ENCODE measurements at regions not wholly inside any gene's neighbourhood (a gene's known extent, or its start where the extent isn't known, plus 50 kb on each side); places are given as distances from the start of the nearest gene placed in this dataset.
"Not testable (repeated sequence)": the region's sequence is repeated elsewhere in the genome, so short reads cannot be mapped to it uniquely, and the experiment has no call there.

DNA sequence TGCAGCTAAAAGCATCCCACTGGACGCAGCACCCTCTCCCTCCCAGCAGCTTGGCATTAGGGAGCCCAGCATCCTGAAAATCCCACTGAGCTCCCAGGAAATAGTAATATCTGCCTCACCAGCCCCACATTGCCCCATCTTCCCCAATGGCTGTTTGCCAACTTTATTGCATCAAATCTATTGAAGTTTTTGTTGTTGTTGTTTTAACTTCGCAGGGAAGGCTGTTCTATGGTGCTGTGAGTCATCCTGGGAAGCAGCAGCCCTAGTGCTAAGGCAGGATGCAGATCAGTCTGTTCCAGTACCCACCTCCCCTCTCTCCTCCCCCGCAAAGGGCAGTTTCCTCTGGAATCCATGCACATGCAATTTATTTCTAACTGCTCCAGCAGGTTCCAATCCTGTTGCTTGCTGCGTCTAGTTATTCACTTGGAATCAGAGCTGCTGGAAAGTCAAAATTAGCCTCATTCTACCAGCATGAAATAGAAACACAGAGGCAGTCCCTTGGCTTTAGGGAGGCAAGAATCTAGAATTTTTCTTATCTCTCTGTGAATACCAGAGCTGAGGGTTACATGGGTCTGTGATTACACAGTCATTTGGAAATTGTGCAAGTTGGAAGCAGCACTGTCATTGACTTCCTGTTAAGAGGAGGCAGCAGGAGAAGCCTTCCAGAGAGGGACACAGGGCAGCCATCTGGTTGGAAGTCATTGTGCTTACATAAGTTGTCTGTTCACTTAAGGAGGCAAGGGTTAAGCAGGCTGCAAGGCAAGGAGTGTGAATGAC, 115.9 kb upstream of the CACUL1 start:
- DNase-seq (ENCODE audit: low read depth) = no peak

- no peak for DNase-seq (ENCODE audit: low read depth)
Observed at GRCh38 chr10:118871244-118871865, 116.6 kb upstream of the CACUL1 start.

DNA sequence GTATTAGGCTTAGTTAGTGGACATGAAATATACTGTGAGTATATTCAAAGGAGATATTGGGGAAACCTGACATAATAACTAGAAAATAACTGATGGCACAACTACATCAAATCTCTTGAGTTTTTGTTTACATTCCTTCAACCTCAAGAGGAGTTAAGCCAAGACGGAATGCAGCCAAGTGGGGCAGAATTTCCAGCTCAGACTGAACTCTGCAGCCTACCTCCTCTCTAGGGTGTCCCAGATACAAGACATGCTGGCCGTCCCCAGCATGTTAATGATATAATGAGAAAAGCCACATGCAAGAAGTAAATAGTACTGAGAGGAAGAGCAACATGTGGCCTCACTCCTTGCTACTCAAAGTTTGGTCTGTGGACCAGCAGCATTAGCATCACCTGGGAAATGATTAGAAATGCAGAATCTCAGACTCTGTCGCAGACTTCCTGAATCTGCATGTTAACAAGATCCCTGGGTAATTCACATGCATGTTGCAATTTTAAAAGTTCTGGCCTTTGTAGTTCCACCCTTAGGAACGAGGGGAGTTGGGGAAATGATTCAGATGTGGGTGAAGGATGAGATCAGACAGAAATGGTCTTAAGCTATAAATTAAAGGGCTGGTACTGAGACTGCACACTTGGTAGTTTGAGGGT, 118.4 kb upstream of the CACUL1 start:
- no peak for DNase-seq (ENCODE audit: low read depth)

DNA sequence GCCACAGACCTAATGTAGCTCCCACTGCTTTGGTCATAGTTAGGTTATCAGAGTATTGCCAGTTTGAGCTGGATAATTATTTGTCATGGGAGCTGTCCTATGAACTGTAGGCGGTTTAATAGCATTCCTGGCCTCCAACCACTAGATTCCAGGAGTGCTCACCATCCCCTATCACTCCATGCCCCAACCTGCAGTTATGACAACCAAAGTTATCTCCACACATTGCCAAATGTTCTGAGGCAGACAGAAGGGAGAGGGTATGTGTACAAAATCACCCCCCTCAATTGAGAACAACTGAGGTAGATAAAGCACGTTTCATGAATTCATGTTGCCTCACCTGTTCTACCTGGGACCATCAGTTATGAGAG, 119.0 kb upstream of the CACUL1 start:
- no peak for DNase-seq (ENCODE audit: low read depth)

DNA sequence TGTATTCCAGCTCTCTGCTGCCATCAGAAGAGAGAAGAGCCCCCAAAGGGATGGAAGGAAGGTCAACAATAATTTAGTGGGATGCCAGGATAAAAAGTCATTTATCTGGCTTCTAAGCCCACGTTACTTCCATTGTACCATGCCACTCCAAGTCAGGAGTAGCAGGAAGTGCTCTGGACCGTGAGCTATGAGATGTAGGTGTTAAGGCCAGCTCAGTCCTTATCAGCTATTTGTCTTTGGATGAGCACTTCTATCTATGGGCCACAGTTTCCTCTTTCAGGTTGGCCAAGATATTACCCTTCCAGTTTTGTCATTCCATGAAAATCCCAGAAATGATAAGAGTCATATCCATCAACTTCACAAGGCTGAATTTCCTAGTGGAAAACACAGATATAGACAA, 119.4 kb upstream of the CACUL1 start:
- no peak for DNase-seq (ENCODE audit: low read depth)

DNA sequence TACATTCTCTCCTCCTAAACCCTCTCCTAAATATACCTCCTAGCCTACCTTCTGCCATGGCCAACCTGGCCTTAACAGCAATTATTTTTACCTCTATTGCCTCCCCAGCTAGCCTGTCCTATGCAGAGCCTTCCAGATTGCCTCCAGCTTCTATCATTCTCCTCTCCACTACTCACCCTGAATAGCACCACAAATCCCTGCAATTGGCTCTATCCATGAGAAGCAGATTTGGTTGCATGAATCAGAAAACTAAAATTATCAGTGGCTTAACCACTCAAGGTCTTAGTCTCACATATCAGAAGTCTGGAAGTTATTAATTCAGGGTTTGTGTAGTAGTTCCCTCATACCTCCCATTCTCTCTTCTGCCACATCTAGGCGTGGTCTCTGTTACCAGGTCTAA, 120.3 kb upstream of the CACUL1 start:
- no peak for DNase-seq (ENCODE audit: low read depth)

DNA sequence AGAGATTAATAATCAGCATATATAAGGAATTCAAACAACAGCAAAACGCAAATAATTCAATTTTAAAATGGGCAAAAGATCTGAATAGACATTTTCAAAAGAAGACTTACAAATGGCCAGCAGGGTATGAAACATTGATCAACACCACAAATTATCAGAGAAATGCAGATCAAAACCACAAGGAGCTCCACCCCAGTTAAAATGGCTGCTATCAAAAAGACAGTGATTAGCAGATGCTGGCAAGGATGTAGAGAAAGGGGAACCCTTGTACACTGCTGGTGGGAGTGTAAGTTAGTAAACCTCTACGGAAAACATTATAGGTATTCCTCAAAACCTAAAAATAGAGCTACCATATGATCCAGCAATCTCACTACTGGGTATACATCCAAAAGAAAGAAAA, 128.0 kb upstream of the CACUL1 start:
- no peak for DNase-seq (ENCODE audit: low read depth)

DNA sequence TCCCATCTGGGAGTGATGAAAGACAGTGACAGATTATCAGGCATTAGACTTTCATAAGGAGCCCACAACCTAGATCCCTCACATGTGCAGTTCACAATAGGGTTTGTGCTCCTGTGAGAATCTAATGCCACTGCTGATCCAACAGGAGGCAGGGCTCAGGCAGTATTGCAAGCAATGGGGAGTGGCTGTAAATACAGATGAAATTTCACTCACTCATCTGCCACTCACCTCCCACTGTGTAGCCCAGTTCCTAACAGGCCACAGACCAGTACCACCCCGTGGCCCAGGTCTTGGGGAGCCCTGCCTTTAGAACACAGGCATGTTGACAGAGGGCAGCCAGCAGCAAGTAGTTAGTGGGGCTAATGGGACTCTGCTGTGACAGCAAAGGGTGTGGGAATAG, 137.3 kb upstream of the NANOS1 start:
- DNase-seq (ENCODE audit: low read depth) = no peak

GRCh38 chr10:118894891-118895290, 134.6 kb upstream of the NANOS1 start:
- not testable (repeated sequence) for DNase-seq (ENCODE audit: low read depth)

GRCh38 chr10:118900617-118901016, 128.9 kb upstream of the NANOS1 start:
- no peak for DNase-seq (ENCODE audit: low read depth)

DNA sequence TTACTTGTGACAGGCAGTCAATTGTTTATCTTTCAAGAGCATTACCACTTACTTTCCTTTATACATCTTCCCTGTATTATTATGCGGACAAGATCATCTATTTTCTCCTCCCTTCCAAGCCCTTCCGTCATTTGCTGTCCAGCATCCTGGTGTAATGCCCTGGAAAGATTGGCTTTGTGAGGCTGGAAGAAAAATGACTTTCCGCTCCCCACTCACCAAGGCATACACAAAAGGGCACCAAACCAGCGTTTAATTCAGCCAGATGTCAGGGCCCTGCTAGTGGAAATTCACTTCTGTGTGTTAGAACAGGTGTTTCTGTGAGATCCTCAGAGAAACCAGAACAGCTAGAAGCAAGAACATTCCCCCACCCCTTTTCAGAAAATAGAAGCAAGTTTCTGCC, 128.1 kb upstream of the NANOS1 start:
- no peak for DNase-seq (ENCODE audit: low read depth)

GRCh38 chr10:118901906-118902305, 127.6 kb upstream of the NANOS1 start:
- DNase-seq (ENCODE audit: low read depth) = no peak

DNA sequence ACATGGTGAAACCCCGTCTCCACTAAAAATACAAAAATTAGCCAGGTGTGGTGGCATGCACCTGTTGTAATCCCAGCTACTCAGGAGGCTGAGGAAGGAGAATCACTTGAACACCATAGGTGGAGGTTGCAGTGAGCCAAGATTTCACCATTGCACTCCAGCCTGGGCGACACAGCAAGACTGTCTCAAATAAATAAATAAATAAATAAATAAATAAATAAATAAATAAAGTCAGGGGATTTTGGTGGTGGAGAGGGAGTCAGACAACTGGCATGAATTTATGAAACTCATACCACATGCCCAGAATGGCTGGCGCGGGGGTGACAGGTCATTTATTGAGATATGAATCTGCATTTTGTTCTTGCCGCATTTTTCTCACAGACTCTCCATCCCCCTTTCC, 126.9 kb upstream of the NANOS1 start:
- DNase-seq (ENCODE audit: low read depth) = not testable (repeated sequence)

DNA sequence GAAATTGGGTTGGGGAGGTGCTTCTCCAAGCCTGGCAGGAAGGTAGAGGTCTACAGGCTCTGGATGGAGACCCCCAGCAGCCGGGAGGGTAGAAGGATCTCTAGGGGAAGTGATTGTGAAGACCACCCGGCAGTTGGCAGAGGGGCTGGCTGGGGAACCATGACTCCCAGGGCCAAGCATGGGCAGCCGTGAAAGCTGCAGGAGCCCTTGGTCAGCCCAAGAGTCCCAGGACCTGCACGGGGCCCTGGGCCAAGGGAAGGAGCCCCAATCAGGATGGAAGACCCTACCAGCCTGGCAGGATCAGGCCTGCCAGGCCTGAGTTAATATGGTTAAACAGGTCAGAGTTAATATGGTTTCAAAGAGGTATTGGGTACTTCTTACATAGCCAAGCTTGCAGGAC, 126.3 kb upstream of the NANOS1 start:
- no peak for DNase-seq (ENCODE audit: low read depth)

- no peak for DNase-seq (ENCODE audit: low read depth)
Observed at GRCh38 chr10:118903691-118904090, 125.8 kb upstream of the NANOS1 start.

- DNase-seq (ENCODE audit: low read depth) = no peak
Observed at GRCh38 chr10:118904286-118904685, 125.2 kb upstream of the NANOS1 start.

- no peak for DNase-seq (ENCODE audit: low read depth)
Observed at GRCh38 chr10:118907051-118907450, 122.5 kb upstream of the NANOS1 start.

DNA sequence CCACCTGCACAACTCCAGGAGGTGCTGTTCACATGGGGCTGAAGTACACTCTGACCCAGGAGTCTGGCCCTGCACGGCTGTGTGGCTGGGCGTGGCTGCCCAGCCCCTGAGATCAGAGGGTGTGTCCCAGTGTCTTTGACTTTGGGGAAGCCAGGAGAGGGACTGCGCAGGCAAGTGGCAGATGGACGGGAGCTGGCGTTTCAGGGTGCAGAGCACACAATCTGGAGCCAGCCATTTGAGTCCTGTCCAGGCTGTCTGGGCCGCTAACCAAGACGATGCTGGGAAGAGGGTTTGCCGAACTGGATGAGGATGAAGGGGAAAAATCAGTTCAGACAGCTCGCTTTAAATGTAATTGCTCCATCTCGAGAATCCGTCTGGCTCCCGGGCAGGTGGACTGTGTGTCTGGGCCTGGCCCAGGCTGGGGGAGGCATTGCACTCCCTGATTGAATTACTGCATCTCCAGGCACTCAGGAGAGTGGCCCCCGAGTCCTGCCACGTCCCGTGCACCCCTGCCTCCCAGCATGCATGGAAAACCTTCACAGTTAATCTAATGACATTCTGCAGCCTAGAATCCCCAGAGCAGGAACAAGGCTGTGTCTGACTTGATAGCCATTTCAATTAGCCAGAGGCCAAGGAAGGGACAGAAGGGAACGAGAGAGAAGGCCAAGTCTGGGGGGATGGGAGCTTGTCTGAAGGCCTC, 120.8 kb upstream of the NANOS1 start:
- no peak for DNase-seq (ENCODE audit: low read depth)

- no peak for DNase-seq (ENCODE audit: low read depth)
Observed at GRCh38 chr10:118910702-118911101, 118.8 kb upstream of the NANOS1 start.

GRCh38 chr10:118911363-118911762, 118.2 kb upstream of the NANOS1 start:
- DNase-seq (ENCODE audit: low read depth) = no peak

GRCh38 chr10:118912961-118913600, 116.4 kb upstream of the NANOS1 start:
- DNase-seq (ENCODE audit: low read depth) = no peak

DNA sequence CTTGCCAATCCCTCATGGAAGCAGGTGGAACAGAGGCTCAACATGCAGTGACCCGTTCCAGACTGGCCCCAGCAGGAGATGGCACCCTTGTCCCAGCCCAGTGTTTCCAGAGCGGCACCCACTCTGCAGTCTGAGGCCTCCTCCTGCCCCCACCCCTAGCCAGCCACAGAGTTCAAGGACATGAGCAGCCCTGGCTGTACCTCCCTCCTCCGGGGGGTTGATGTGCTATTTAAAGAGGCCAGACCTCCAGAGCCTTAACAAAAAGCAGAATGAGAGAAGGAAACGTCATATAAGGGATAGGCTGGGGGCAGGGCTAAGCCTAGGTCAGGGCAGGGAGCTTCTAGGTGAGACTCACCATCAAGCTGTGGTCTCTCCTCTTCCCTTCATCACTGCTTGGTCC, 115.7 kb upstream of the NANOS1 start:
- no peak for DNase-seq (ENCODE audit: low read depth)
